Heart left ventricle (tissue), 16 donors: ENCODE measurements at regions not wholly inside any gene's neighbourhood (a gene's known extent, or its start where the extent isn't known, plus 50 kb on each side); places are given as distances from the start of the nearest gene placed in this dataset.

Experiments used
- ATAC-seq, 4 donors: fragments of 200-7000 bp; cut with Tn5 transposase; one replicate each; pipeline ENCODE4 v1.9.1; 2020 to 2022; ENCODE audit warnings: moderate library complexity in 4 of 4, mild to moderate bottlenecking in 3 of 4, moderate number of reproducible peaks in 1 of 4
- DNase-seq, 5 donors: peaks; one replicate each; pipeline ENCODE4 v3.0.0-alpha.2; 2020
- H3K27ac ChIP-seq, 12 donors: fragments of 200-600 bp; sonication (generic) in 4 of 12; one replicate each; pipeline versions ENCODE4 v1.5.0 to v1.8.0; 2016 to 2022; ENCODE audit warnings: mild to moderate bottlenecking in 2 of 12
- H3K27me3 ChIP-seq, 9 donors: fragments of 200-600 bp; sonication (generic) in 2 of 9; one replicate each; pipeline versions ENCODE4 v1.5.1 to v1.8.0; 2016 to 2022; ENCODE audit warnings: mild to moderate bottlenecking in 3 of 9
- H3K36me3 ChIP-seq, 9 donors: fragments of 200-600 bp; sonication (generic) in 2 of 9; one replicate each; pipeline versions ENCODE4 v1.5.0 to v1.8.0; 2018 to 2022; ENCODE audit warnings: mild to moderate bottlenecking in 2 of 9
- H3K4me1 ChIP-seq, 12 donors: fragments of 200-600 bp; sonication (generic) in 4 of 12; one replicate each; pipeline versions ENCODE4 v1.5.0 to v1.8.0; 2016 to 2022; ENCODE audit warnings: mild to moderate bottlenecking in 3 of 12
- H3K4me3 ChIP-seq, 12 donors: fragments of 200-600 bp; sonication (generic) in 4 of 12; one replicate each; pipeline versions ENCODE4 v1.5.0 to v1.8.0; 2017 to 2022; ENCODE audit warnings: mild to moderate bottlenecking in 9 of 12, moderate library complexity in 4 of 12
- H3K9me3 ChIP-seq, 12 donors: fragments of 200-600 bp; sonication (generic) in 4 of 12; one replicate each; pipeline versions ENCODE4 v1.5.0 to v1.8.0; 2016 to 2022; ENCODE audit warnings: mild to moderate bottlenecking in 1 of 12
- CTCF ChIP-seq, 12 donors: fragments of 200-600 bp; sonication (generic) in 4 of 12; IDR thresholded peaks; one replicate each; pipeline versions ENCODE4 v1.5.0 to v1.8.0; 2018 to 2022; ENCODE audit warnings: antibody characterized with exemption in 12 of 12, mild to moderate bottlenecking in 5 of 12
- POLR2A ChIP-seq, 2 donors: fragments of 450-650 bp; IDR thresholded peaks; one replicate each; pipeline ENCODE4 v1.6.1; 2017; ENCODE audit warnings: antibody characterized with exemption in 2 of 2, mild to moderate bottlenecking in 2 of 2, moderate library complexity in 2 of 2
- WGBS, 4 donors: extraction: QIAGEN DNeasy Blood & Tissue Kit in 2 of 4; methylation state at CpG; one replicate each; pipeline versions ENCODE4 v1.1.5 to v1.1.7; 2013 to 2018; 5-methylcytosine and 5-hydroxymethylcytosine counted together
- intact Hi-C, 10 donors: fragments of 100-400 bp; cut with DNase I; formaldehyde crosslinking; loops; one replicate each; pipeline versions ENCODE4 v1.11.1 to v1.14.2; 2022
- donor health status: ischemic (EF 13 %, LVEDD 7.1; RV severe dilation, severe dysfunction).
- donor health status: healthy with polysubstance abuse.
- donor health status: DM: no; HTN: yes; CAD: no.
- donor health status: DM: no; HTN: no; CAD: no.
- donor health status: ischemic (EF 25% LVEDD 6.9; RV normal size, moderate dysfunction).
- donor health status: ischemic (EF 25% LVEDD 5.7; RV mildly dilated, moderate dysfunction).
- donor health status: healthy.
- donor health status: DM: yes; HTN: yes; CAD: no.
- donor health status: ischemic (EF 35%, LVEDD 5.7; RV mildly dilated, moderate dysfunction).
- donor health status: nonischemic (EF 11% LVEDD 7.7; RV severe dilation, severe dysfunction).
- donor health status: DM: yes; HTN: yes; CAD: no.
- donor health status: PGD.
- donor health status: ischemic (EF 29% LVEDD 5.4; RV normal size, mild dysfunction).
- donor health status: nonischemic (EF 23%, LVEDD 6.1; RV moderate dilation, normal function).

GRCh38 chr7:153286763-153287162, 527.2 kb downstream of the ACTR3B start:
- Histone ChIP-seq H3K36me3 (no peaks in the 10 kb centered on the region), H3K9me3 (no peaks in the 10 kb centered on the region), H3K4me1 (no peaks in the 10 kb centered on the region), H3K27me3 (no peaks in the 10 kb centered on the region), H3K27ac (no peak overlapping the region), H3K4me3 (no peak overlapping the region)
- TF ChIP-seq CTCF (IDR thresholded peaks at IDR 0.05) (no peak), POLR2A (IDR thresholded peaks at IDR 0.05) (no peak)
- ATAC-seq: no peak
- peak in 1 of 5 donors; percentile 54 for DNase-seq
- intact Hi-C loops: no loop called here
- WGBS, 4 donors: 76 to 85% (median 83%) methylated on average over 12 to 13 of the region's 13 CpGs

- no peak overlapping the region for H3K27ac ChIP-seq
- whole genome bisulfite sequencing, 4 donors: 57 to 87% (median 73%) methylated on average over 2 of the region's 4 CpGs
- DNase-seq (no peak), ATAC-seq (no peak)
- H3K4me1 ChIP-seq: no peaks in the 10 kb centered on the region
- H3K9me3 ChIP-seq: no peaks in the 10 kb centered on the region
- H3K36me3 ChIP-seq: no peaks in the 10 kb centered on the region
- no peaks in the 10 kb centered on the region for H3K27me3 ChIP-seq
- H3K4me3 ChIP-seq: no peak overlapping the region
- intact Hi-C loops: no loop called here
- TF ChIP-seq CTCF (IDR thresholded peaks at IDR 0.05) (no peak), POLR2A (IDR thresholded peaks at IDR 0.05) (no peak)
Observed at GRCh38 chr7:153290066-153290465, 530.5 kb downstream of the ACTR3B start.

- no peak overlapping the region for H3K27ac ChIP-seq
- intact Hi-C loops: no loop called here
- TF ChIP-seq POLR2A (IDR thresholded peaks at IDR 0.05): no peak
- no peaks in the 10 kb centered on the region for H3K9me3 ChIP-seq
- 64 to 80% (median 77%) methylated on average over 7 of the region's 7 CpGs for WGBS, 4 donors
- H3K4me1 ChIP-seq: no peaks in the 10 kb centered on the region
- H3K4me3 ChIP-seq: no peak overlapping the region
- ATAC-seq (no peak), DNase-seq (no peak)
- H3K36me3 ChIP-seq: no peaks in the 10 kb centered on the region
- H3K27me3 ChIP-seq: no peaks in the 10 kb centered on the region
Observed at GRCh38 chr7:153297141-153297540, 537.6 kb downstream of the ACTR3B start.

- no peak for ATAC-seq
- H3K4me1 ChIP-seq: no peaks in the 10 kb centered on the region
- intact Hi-C loops: no loop called here
- no peaks in the 10 kb centered on the region for H3K27me3 ChIP-seq
- 70 to 80% (median 75%) methylated on average over 7 of the region's 7 CpGs for WGBS, 4 donors
- H3K36me3 ChIP-seq: no peaks in the 10 kb centered on the region
- no peak overlapping the region for H3K4me3 ChIP-seq
- H3K9me3 ChIP-seq: peaks cover 0 to 11% (median 6%) of the 10 kb centered on the region in 12 donors
- no peak for DNase-seq
- no peak for TF ChIP-seq CTCF (IDR thresholded peaks at IDR 0.05)
- H3K27ac ChIP-seq: no peak overlapping the region
Observed at GRCh38 chr7:153301936-153302335, 542.4 kb downstream of the ACTR3B start.

- DNase-seq: no peak
- WGBS, 4 donors: 19 to 41% (median 25%) methylated on average over 4 of the region's 4 CpGs
- Histone ChIP-seq H3K27me3 (no peaks in the 10 kb centered on the region), H3K4me1 (no peaks in the 10 kb centered on the region), H3K36me3 (no peaks in the 10 kb centered on the region), H3K9me3 (peaks cover 0 to 5% (median 0%) of the 10 kb centered on the region in 12 donors), H3K4me3 (no peak overlapping the region), H3K27ac (no peak overlapping the region)
- TF ChIP-seq POLR2A (IDR thresholded peaks at IDR 0.05) (no peak), CTCF (IDR thresholded peaks at IDR 0.05) (no peak)
- intact Hi-C loops: no loop called here
- no peak for ATAC-seq
Observed at GRCh38 chr7:153320005-153320404, 560.5 kb downstream of the ACTR3B start.
